HepG2 (cell line): ENCODE measurements at regions not wholly inside any gene's neighbourhood (a gene's known extent, or its start where the extent isn't known, plus 50 kb on each side); places are given as distances from the start of the nearest gene placed in this dataset.

ENCODE experiments used
- SUZ12 ChIP-seq: fragments of 150-350 bp; IDR thresholded peaks from 2 replicates; pipeline ENCODE4 v1.6.1; 2014; ENCODE audit warnings: low read depth, low read length
- TF ChIP-seq, protein P1 (sequence below): sonication (generic); formaldehyde crosslinking; IDR thresholded peaks from 2 replicates; pipeline ENCODE4 v1.5.0; 2020; ENCODE audit warnings: mild to moderate bottlenecking, missing genetic modification reagents, moderate library complexity
- TF ChIP-seq, protein P2 (sequence below): sonication (generic); formaldehyde crosslinking; IDR thresholded peaks from 2 replicates; pipeline ENCODE4 v1.4.0; 2020; ENCODE audit warnings: missing genetic modification reagents

GRCh38 chr14:84410344-84410743, 1119.6 kb upstream of the FLRT2 start:
- TF ChIP-seq, protein P1, sequence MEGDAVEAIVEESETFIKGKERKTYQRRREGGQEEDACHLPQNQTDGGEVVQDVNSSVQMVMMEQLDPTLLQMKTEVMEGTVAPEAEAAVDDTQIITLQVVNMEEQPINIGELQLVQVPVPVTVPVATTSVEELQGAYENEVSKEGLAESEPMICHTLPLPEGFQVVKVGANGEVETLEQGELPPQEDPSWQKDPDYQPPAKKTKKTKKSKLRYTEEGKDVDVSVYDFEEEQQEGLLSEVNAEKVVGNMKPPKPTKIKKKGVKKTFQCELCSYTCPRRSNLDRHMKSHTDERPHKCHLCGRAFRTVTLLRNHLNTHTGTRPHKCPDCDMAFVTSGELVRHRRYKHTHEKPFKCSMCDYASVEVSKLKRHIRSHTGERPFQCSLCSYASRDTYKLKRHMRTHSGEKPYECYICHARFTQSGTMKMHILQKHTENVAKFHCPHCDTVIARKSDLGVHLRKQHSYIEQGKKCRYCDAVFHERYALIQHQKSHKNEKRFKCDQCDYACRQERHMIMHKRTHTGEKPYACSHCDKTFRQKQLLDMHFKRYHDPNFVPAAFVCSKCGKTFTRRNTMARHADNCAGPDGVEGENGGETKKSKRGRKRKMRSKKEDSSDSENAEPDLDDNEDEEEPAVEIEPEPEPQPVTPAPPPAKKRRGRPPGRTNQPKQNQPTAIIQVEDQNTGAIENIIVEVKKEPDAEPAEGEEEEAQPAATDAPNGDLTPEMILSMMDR (CRISPR knock-in tag), result no peak
- TF ChIP-seq SUZ12, result no peak
- TF ChIP-seq, protein P2, sequence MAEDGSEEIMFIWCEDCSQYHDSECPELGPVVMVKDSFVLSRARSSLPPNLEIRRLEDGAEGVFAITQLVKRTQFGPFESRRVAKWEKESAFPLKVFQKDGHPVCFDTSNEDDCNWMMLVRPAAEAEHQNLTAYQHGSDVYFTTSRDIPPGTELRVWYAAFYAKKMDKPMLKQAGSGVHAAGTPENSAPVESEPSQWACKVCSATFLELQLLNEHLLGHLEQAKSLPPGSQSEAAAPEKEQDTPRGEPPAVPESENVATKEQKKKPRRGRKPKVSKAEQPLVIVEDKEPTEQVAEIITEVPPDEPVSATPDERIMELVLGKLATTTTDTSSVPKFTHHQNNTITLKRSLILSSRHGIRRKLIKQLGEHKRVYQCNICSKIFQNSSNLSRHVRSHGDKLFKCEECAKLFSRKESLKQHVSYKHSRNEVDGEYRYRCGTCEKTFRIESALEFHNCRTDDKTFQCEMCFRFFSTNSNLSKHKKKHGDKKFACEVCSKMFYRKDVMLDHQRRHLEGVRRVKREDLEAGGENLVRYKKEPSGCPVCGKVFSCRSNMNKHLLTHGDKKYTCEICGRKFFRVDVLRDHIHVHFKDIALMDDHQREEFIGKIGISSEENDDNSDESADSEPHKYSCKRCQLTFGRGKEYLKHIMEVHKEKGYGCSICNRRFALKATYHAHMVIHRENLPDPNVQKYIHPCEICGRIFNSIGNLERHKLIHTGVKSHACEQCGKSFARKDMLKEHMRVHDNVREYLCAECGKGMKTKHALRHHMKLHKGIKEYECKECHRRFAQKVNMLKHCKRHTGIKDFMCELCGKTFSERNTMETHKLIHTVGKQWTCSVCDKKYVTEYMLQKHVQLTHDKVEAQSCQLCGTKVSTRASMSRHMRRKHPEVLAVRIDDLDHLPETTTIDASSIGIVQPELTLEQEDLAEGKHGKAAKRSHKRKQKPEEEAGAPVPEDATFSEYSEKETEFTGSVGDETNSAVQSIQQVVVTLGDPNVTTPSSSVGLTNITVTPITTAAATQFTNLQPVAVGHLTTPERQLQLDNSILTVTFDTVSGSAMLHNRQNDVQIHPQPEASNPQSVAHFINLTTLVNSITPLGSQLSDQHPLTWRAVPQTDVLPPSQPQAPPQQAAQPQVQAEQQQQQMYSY (CRISPR knock-in tag), result no peak
